M059J (cell line): ENCODE measurements at regions not wholly inside any gene's neighbourhood (a gene's known extent, or its start where the extent isn't known, plus 50 kb on each side); places are given as distances from the start of the nearest gene placed in this dataset.
"Not testable (repeated sequence)": the region's sequence is repeated elsewhere in the genome, so short reads cannot be mapped to it uniquely, and the experiment has no call there.

Source experiments
- DNase-seq: peaks from one replicate; pipeline ENCODE4 v3.0.0-alpha.2; 2012; ENCODE audit warnings: low read depth

DNA sequence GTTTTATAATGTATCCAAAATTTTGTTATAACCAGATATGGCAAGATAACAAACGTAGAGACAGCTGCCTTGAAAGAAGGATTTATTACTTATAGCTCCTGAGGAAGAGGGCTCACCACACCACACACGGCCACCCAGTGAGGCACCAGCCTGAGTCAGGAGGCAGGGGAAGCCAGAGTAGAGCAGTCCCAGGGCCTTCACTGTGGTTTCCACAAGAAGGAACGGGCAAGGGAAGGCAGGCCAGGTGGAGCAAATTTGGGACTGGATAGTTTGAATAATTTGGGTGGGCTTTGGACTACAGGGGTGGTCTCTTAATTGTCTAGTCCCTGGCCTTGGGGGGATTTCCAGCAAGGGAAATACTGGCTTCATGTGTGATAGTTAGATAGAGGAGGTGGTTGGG is 72.5 kb downstream of the RRAGC start:
- no peak for DNase-seq

DNA sequence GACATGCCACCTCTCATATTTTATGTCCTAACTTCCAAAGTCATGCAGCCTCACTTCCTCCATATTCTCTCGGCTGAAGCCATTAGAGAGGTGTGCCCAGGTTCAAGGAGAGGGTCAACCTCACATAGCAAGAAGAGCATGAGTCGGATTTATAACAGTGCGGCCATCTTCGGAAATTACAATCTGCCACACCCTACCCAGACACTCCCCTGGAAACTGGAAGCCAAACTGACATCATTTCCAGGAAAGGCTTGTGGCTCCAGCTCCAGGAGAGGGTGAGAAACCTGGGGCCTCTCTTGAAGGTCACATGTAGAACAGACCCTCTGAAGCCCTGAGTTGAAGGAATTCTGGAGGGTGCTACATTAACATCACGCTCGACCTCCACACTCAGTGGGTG is 73.5 kb downstream of the RRAGC start:
- DNase-seq = no peak

DNA sequence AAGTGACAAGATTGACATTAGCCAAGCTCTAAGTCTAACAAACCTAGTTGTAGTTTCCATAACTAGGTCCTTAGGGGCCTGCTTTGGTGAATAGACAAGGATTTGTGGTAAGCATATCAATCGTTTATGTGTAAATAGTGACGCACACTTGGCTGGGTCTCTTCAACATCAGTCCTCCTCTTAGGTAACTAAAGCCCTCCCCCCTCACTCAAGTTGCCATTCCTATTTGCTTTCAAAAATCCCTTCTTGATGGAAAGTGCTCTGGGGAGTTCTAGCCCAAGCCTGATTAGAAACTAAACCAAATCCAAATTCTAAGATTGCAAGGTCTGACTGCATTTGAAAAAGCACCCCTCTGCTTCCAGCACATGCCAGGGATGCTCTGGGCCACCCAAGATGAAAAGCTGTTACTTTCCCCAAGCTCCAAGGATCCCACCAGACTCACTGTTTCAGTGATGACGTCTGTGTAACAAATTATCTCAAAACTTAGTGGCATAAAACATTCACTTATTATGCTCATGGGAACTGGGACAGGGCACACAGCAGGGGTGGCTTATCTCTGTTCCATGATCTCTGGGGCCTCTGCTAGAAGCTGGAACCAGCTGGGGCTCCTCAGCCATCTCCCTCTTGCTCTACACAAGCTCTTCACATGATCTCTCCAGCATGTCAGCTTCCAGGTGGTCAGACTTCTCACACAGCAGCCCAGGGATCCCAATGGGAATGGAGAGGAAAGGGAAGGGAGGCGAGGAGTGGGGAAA is 74.1 kb downstream of the RRAGC start:
- DNase-seq = no peak

DNA sequence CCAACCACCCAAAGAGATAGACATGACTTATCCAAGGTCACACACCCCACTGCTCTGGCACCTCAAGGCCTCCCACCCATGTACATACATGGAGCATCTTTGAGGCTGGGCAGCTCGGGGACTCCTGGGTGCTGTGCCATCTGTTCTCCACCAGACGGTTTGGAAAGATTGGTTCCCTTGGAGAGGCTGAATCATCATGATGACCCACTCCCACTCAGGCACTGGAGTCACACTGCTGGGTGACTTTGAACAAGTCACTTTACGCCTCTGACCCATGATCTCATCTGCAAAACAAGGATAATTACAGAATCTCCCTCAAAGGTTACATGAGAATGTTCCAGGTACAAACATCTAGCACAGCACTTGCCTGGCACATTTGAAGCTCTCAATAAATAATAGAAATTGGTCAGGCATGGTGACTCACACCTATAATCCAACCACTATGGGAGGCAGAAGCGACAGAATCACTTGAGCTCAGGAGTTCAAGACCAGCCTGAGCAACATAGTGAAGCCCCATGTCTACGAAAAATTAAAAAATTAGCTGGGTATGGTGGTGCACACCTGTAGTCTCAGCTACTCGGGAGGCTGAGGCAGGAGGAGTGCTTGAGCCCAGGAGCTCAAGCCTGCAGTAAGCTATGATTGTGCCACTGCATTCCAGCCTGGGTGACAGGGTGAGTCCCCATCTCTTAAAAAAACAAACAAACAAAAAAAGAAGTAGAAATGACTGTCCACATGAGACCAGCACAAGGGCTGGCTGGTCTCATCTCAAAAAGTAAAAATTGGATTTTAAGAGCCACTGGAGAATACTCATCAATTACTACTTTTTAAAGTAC is 74.9 kb downstream of the RRAGC start:
- no peak for DNase-seq

DNA sequence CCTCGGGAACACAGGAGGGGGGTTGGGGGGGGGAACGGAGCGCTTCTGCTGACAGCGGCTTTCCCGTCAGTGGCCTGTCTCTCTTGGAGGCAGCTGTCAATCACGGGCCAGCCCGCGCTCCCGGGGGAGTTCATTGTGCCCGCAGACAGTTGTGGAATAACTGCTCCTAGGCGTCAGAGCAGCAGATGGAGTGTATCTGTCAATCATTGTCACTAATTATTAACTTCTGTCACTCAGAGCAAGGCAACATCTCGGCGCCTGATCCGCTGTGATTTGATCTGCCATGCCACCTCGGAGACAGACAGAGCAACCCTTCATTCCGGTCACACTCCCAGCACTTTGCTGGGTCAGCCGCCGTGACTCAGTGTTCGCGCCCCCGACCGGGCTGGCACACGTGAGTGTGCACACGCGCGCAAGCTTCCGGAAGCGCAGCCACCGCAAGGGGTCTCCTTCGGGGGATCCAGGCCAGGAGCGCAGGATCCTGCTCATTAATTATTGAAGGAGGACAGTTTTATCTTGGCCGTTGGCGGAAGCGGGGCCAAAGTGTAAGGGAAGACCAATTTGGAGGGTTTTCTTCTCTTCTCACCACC is 75.8 kb downstream of the RRAGC start:
- no peak for DNase-seq

DNA sequence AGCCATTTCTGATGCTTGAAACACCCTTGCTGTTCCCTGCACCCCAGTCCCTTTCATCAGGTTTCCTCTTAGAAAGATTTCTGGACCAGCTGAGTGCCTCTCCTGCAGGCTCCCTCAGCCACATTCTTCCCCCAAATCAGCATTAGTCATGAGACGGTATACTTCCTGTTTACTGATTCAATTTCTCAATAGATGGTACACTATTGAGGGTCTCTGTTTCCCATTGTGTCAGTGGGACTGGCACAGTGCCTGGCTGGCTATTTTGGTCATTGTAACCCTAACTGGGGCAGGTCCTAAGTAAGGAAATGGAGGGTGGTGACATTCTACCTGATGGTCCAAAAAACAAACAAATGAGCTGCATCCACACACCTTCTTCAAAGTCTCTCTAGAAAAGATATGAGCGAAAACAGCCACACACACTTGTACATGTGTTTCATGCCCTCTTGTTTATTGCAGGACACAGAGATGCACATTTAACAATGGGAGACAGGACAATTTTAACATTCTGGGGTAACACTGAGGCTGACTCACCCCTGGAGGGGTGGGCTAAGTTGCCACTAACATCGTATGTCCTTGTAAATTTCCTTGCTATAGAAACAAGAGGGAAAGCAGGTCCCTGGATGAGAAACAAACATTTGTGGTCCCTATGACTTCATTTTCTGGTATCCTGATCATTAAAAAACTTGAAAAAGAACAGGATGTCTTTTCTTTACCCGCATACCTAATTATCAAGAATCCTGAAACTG is 77.5 kb downstream of the RRAGC start:
- no peak for DNase-seq

DNA sequence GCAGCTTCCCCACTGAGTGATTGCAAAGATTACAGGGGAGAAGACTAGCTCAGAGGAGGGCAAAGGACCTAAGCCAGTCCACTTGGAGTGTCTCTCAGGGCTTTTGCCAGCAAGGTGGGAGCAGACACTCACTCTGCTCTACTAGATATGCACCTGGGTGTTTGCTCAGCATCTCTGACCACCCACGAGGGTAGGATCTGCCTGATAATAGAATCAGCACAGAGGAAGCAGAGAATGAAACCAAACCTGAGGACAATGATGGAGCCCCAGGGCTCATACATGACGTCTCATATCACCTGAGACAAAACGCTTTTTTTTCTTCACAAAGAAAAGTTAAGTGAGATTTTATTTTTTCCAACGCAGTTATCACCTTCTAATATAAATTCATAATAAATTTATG is 79.4 kb downstream of the RRAGC start:
- no peak for DNase-seq

DNA sequence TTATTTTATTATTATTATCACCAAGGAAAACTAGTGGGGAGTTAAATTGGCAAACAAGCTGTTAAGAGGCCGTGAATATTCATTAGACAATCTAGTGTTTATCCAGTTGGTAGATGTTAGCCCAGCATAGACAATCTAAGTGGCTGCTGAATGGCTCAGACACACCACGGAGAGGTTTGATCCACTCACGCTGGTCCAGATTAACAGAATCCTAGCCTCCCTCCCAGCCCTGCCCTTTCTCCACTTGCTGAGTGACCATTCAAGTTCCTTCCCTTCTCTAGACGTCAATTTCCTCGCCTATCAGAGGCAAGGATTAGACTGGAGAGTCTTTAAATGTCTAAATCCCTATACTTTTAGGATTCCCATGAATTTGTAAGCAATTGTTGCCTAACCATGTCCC is 80.1 kb downstream of the RRAGC start:
- DNase-seq = no peak

DNA sequence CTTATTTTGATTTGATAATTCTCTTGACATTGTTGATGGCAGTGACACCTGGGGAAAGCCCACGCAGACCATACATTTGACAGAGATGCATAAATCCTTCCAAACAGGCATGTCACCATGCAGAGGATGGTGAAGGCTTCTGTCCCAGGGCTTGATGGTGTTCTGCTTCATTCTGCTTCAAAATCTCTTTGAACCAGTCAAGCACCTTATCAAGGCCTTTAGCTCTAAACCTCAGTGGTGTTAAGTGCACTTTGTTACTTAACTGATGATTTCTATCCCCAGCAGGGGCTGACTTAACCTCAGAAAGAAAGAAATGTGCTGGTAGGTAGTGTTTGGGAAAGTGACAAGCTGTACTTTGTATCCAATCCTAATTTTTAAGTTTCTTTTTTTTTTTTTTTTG is 81.1 kb downstream of the RRAGC start:
- no peak for DNase-seq

DNA sequence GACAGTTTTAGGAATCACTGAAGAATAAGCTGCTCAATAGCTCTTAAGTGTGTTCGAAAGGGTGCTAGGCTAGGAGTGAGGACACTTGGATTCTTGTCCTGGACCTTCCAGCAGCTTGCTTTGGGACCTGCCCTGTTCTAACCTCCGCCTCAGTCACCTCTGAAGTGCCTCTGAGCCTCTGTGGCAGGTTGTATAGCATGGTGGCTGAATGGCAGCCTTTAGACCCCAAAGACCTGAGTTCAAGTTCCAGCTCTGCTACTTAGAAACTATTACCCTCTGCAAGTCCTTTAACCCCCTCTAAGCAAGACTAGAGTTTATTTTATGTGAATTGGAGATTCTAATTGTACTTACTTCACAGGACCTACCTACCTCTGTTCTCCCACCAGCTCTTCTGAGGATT is 81.5 kb downstream of the RRAGC start:
- DNase-seq = no peak

DNA sequence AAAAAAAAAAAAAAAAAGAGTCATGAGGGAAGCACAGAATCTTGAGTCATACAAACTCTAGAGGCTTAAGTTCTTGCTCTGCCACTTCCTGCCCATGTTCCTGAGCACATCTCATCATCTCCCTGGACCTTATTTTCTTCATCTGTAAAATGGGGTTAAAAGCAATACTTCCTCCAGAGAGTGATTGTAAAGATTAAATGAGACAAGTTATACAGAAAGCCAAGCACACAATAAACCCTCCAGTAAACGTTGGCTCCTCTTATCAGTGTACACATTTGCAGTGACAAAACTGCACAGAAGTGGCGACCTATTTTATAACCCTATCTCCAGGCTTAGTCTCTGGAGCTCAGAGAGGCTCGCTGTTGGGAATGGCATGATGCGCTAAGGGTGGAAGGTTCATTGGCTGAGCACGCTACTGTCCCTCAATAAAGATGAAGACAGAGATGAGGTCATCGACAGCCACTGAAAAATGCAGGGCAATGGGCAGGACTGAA is 82.1 kb downstream of the RRAGC start:
- no peak for DNase-seq

DNA sequence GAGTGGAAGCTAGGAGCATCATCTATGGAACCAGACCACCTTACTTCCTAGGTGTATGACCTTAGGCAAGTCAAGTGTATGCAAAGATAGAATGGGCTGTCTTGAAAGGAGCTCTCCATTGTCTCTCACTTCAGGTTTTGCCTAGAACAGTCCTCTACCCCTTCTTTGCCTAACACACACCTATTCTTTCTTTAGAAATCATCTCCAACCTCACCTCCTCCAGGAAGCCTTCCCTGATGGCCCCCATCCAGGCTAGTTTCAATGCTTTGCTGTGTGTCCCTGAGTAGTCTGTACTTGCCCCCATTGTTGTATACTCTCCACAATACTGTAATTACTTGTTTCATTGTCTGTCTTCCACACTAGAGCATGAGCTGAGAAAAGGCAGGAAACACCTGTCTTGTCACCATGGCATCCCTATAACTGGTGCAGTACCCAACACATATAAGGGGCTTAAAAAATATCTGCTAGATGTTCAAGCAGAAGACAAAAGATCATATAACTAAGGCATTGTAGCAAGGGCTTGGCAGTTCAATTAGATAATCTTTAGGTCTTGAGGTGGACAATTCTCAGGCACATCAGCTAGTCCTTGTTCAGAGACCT is 83.0 kb downstream of the RRAGC start:
- DNase-seq = no peak

DNA sequence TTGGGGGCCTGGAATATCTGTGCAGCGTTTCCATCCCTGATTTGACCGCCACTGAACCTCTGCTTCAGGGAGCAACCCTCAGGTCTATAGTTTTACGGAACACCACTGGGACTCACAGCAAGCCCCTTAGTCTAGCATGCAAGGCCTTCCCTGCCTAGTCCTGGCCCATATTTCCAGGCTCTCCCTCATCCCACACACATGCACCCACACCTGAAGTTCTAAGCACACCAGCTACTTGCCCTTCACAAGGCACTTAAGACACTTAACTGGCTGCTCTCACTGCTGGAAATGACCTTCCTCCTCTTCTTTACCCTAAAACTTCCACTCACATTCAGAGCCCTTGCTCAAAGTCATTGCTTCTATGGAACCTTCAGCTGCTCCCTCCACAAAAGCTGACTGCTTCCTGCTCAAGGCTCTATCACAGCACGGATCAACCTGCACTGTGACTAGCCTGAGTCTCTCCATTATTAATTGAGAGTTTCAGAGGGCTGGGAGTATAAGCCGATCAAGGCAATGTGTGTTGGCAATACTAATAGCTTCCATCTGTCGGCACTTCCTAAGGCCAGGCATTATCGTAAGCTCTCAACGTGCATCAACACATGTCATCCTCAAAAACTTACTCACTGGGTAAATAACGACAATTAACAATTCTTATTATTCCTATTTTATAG is 84.3 kb downstream of the RRAGC start:
- no peak for DNase-seq

DNA sequence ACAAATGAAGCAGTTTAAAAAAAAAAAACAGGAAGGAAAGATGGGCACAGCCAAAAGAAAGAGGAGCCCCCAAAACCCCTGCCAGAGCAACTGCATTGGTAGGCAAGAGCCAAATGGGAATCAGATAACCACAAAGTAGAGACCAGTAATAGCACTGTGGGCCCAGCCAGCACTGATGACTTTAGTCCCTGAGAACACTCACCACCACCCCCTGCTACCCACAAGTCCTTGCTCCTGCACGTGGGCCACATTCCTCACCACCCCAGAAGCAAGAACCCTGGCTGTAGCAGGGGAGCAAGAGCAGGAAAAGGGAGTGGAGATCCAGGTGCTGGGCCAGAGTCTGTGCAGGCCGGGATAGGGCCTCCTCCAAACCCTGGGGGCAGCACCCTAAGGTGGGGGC is 86.1 kb downstream of the RRAGC start:
- no peak for DNase-seq

DNA sequence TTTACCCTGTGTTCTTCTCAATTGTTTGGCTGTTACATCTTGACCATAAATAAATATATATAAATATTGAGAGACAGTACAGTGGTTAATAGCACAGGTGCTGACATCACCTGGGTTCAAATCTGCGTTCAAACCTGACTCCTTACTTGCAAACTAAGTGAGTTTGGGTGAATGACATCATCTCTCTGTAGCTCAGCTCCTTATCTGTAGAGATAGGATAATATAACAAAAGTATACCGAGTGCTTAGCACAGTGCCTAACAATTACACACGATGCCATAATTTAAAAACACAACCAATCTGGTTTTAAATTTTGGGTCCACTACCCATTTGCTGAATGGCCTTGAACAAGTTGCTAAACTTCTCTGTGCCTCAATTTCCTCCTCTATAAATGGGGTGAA is 86.6 kb downstream of the RRAGC start:
- no peak for DNase-seq

DNA sequence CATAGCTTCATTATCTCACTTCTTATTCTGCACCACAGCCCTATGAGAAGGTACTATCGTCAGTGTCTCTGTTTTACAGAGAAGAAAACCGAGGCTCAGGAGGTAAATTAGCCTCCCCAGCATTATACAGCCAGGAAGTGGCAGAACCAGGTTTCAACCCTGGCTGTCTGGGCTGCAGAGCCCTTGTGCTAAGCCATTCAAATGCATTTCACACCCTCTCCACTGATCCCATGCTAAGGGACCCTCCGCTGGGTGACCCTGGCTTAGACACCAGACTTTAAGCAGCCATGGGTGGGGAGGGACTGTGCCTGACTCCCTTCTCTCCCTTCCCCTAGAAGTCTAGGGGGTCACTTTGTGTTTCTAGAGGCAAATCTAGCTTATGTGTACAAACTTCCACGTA is 87.5 kb downstream of the RRAGC start:
- DNase-seq = no peak

DNA sequence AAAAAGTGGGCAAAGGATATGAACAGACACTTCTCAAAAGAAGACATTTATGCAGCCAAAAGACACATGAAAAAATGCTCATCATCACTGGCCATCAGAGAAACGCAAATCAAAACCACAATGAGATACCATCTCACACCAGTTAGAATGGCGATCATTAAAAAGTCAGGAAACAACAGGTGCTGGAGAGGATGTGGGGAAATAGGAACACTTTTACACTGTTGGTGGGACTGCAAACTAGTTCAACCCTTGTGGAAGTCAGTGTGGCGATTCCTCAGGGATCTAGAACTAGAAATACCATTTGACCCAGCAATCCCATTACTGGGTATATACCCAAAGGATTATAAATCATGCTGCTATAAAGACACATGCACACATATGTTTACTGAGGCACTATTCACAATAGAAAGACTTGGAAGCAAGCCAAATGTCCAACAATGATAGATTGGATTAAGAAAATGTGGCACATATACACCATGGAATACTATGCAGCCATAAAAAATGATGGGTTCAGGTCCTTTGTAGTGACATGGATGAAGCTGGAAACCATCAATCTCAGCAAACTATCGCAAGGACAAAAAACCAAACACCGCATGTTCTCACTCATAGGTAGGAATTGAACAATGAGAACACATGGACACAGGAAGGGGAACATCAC is 88.9 kb downstream of the RRAGC start:
- DNase-seq = not testable (repeated sequence)

DNA sequence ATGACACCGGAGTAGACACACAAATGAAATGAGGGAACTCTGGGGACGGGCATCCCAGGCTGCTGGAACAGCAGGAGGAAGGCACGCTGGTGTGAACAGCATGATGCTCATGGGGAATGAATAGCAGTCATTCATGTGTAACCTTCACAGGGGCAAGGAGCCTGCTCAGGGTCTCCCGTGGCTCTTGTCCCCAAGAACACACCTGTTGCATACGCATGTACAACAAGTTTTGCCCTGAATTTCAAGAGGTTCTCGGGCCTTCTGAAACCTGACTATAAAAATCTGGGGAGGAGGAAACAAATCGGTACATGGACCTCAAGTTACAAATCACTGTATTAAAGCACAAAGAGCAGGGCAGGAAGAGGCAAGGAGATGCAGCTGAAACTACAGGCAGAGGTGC is 93.4 kb downstream of the RRAGC start:
- DNase-seq = no peak

DNA sequence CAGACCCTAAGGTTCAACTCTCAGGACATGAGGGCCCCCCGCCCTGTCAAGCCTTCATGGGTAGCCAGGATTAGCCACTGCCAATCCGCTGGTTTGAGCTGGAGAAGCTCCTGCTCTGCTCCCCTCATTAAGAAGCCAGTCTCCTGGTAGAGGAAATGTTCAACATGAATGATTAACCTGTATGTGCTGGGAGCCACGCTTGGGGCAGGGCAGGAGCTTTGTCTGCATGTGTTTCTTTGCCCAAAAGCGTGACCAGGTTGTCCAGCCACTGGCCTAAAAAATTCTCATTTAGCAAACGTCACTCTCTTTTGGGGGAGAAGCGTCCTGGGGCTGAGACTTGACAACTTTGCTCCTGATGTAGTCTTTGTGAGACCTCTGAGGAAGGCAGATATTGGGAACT is 96.5 kb downstream of the RRAGC start:
- DNase-seq = no peak

DNA sequence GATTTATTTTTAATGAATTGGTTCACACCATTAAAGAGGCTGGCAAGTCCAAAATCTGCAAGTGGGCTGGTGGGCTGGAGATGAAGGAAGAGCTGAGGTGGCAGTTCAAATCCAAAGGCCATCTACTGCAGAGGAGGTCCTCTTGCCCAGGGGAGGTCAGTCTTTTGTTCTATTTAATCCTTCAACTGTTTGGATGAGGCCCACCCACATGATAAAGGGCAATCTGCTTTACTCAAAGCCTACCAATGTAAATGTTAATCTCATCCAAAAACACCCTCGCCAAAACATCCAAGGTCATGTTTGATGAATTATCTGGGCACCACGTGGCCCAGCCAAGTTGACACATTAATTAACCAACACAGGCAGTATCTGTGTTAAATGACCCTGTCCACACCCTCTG is 99.0 kb downstream of the RRAGC start:
- no peak for DNase-seq

DNA sequence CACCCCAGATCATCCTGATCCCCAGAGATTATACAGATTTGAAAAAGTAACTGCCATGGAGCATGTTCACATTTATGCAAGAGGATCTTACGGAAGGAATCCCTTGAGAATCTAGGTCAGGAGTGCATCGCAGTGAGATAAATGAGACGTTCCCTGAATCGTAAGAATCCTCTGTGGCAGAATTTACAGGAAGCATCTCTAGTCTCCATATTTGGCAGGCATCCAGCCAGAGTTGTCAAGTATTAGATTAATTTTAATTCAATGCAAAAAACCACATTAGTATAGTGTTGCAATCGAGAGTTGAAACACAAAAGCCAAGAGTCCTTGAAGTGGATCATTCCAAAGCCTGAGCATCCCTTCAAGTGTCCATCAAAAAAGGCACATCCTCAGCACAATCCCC is 100.8 kb downstream of the RRAGC start:
- DNase-seq = no peak
